Adipocyte (in vitro differentiated cells): ENCODE measurements at regions not wholly inside any gene's neighbourhood (a gene's known extent, or its start where the extent isn't known, plus 50 kb on each side); places are given as distances from the start of the nearest gene placed in this dataset.

Experiments
- DNase-seq: peaks from one replicate; pipeline ENCODE4 v3.0.0-alpha.2; 2015; ENCODE audit warnings: low read depth
- H3K27me3 ChIP-seq: replicated peaks from 2 replicates; pipeline ENCODE4 v1.7.0; 2013; ENCODE audit warnings: mild to moderate bottlenecking, low read length, moderate library complexity; ENCODE audit not compliant: control insufficient read depth, insufficient read depth
- H3K36me3 ChIP-seq: 2 replicates; pipeline ENCODE4 v1.7.0; 2013; ENCODE audit warnings: low read length, mild to moderate bottlenecking, moderate library complexity; ENCODE audit not compliant: control insufficient read depth, insufficient read depth, severe bottlenecking
- H3K4me1 ChIP-seq: 2 replicates; pipeline ENCODE4 v1.7.0; 2013; ENCODE audit warnings: mild to moderate bottlenecking, low read length, moderate library complexity; ENCODE audit not compliant: control insufficient read depth, insufficient read depth
- H3K4me3 ChIP-seq: 2 replicates; pipeline ENCODE4 v1.7.0; 2013; ENCODE audit warnings: mild to moderate bottlenecking, low read length, moderate library complexity
- H3K9ac ChIP-seq: 2 replicates; pipeline ENCODE4 v1.7.0; 2013; ENCODE audit warnings: mild to moderate bottlenecking, low read length, moderate library complexity
- H3K9me3 ChIP-seq: 2 replicates; pipeline ENCODE4 v1.7.0; 2013; ENCODE audit warnings: mild to moderate bottlenecking, low read length, moderate library complexity; ENCODE audit not compliant: control insufficient read depth

DNA sequence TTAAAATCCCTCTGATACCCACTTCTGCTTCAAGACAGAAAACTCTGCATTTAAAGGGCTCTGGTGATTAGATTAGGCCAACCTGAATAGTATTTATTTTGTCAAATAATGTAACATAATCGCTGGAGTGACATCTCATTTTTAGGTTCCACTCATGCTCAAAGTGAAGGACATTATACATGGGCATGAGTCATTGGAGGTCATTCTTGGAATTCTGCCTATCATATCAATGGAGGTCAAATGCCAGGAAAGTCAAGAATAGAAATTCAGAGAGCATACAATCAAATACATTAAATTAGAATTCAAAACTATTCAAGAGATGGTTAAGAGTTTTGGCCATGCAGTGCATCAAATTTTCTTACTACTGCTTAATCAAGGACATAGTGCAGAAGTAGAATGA is 50.8 kb upstream of the PRSS1 start:
- H3K4me1 ChIP-seq, result no peaks in the 10 kb centered on the region
- no peak overlapping the region for H3K4me3 ChIP-seq
- no peaks in the 10 kb centered on the region for H3K9me3 ChIP-seq
- peaks cover 3% of the 10 kb centered on the region for H3K27me3 ChIP-seq
- no peak overlapping the region for H3K9ac ChIP-seq
- DNase-seq, result no peak
- H3K36me3 ChIP-seq, result no peaks in the 10 kb centered on the region

- no peaks in the 10 kb centered on the region for H3K9me3 ChIP-seq
- H3K27me3 ChIP-seq, result peaks cover 3% of the 10 kb centered on the region
- no peak overlapping the region for H3K4me3 ChIP-seq
- no peaks in the 10 kb centered on the region for H3K36me3 ChIP-seq
- DNase-seq, result no peak
- H3K9ac ChIP-seq, result no peak overlapping the region
- no peaks in the 10 kb centered on the region for H3K4me1 ChIP-seq
These were observed 52.0 kb upstream of the PRSS1 start for GRCh38 chr7:142697270-142697669.

DNA sequence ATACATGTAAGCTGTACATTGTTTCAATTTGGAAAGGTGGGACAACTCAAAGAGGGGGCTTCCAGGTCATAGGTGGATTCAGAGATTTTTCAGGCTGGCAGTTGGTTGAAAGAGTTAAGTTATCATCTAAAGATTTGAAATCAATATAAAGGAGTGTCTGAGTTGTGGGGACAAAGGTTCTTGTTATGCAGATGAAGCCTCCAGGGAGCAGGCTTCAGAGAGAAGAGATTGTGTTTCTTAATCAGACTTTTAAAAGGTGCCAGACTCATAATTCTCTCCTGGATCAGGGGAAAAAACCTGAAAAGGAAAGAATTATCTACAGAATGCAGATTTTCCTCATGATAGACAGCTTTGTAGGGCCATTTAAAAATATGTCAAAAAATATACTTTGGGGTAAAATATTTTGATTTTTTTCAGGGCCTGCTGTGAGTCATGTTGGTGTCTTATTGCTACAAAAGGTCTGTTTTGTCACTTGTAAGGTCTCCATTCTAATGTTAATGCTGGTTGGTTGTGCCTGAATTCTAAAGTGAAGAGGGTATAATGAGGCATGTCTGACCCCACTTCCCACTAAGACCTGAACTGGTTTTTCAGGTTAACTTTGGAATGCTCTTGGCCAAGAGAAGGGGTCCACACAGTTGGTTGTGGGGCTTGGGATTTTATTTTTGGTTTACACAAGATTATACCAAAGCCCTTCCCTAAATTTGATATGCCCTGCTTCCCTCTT is 52.7 kb upstream of the PRSS1 start:
- peaks cover 3% of the 10 kb centered on the region for H3K27me3 ChIP-seq
- H3K36me3 ChIP-seq, result no peaks in the 10 kb centered on the region
- H3K9ac ChIP-seq, result no peak overlapping the region
- no peaks in the 10 kb centered on the region for H3K4me1 ChIP-seq
- no peaks in the 10 kb centered on the region for H3K9me3 ChIP-seq
- H3K4me3 ChIP-seq, result no peak overlapping the region
- DNase-seq, result no peak

DNA sequence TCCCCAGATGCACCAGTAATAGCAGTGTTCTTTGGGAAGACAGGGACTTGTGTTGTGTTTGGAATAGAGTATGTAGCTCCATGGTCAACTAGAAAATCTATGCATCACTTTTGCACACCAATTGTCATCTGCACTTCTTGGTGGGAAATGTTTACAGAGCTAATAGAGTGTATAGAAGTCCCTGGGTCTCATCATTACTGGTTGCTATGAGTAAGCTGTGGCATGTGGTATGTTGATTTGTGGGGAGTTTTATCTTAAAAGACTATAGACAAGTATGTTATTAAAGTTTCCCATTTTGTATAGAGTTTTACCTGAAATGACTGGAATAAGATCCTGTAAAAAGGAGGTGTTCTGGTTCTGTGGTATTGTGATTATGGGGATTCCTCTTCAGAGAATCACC is 55.4 kb upstream of the PRSS1 start:
- Histone ChIP-seq H3K9me3 (no peaks in the 10 kb centered on the region), H3K9ac (no peak overlapping the region), H3K4me3 (no peak overlapping the region), H3K4me1 (no peaks in the 10 kb centered on the region), H3K27me3 (peaks cover 4% of the 10 kb centered on the region), H3K36me3 (no peaks in the 10 kb centered on the region)
- no peak for DNase-seq

- Histone ChIP-seq H3K36me3 (no peaks in the 10 kb centered on the region), H3K4me1 (no peaks in the 10 kb centered on the region), H3K9ac (no peak overlapping the region), H3K4me3 (no peak overlapping the region), H3K9me3 (no peaks in the 10 kb centered on the region), H3K27me3 (peaks cover 4% of the 10 kb centered on the region)
- DNase-seq, result no peak
These were observed 58.6 kb upstream of the PRSS1 start for GRCh38 chr7:142690554-142691182.

DNA sequence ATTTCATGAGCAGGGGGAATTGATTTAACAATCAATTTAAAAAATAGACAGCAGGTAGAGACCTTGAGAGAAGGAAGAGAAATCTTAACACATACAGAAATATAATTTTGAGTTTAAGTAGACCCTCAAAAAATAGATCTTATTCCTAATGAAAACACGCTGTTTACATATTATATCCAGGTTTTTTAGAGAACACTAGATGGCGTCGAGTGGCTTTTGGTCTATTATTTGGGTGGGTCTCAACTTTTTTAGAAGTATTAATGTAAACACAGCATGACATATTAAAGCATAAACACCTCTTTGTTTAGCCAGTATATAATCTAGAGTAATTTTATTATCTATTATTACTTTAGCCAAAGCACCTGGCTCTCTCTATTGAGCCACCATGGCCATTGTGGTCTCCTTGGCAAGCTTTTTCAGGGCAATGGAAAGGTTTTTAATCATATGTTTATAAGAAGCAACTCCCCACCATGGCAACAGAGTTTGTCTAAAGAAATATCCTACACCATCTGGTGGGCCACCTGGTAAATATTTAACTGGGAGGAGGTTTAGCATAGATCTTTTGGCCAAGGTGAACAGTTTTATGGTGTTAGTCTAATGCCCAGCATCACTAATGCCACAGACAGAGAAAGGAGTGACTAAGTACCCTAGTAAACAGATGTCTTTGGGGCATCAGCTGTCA is 59.7 kb upstream of the PRSS1 start:
- no peak overlapping the region for H3K9ac ChIP-seq

GRCh38 chr7:142685877-142686508 is 63.3 kb upstream of the PRSS1 start:
- Histone ChIP-seq H3K4me1 (no peaks in the 10 kb centered on the region), H3K9me3 (no peaks in the 10 kb centered on the region), H3K36me3 (no peaks in the 10 kb centered on the region), H3K4me3 (no peak overlapping the region), H3K9ac (no peak overlapping the region), H3K27me3 (peaks cover 4% of the 10 kb centered on the region)
- DNase-seq, result no peak

More for the DNA sequence above, 59.7 kb upstream of the PRSS1 start:
- no peak for DNase-seq
- H3K36me3 ChIP-seq, result no peaks in the 10 kb centered on the region
- no peak overlapping the region for H3K4me3 ChIP-seq
- no peaks in the 10 kb centered on the region for H3K4me1 ChIP-seq
- peaks cover 4% of the 10 kb centered on the region for H3K27me3 ChIP-seq
- no peaks in the 10 kb centered on the region for H3K9me3 ChIP-seq

DNA sequence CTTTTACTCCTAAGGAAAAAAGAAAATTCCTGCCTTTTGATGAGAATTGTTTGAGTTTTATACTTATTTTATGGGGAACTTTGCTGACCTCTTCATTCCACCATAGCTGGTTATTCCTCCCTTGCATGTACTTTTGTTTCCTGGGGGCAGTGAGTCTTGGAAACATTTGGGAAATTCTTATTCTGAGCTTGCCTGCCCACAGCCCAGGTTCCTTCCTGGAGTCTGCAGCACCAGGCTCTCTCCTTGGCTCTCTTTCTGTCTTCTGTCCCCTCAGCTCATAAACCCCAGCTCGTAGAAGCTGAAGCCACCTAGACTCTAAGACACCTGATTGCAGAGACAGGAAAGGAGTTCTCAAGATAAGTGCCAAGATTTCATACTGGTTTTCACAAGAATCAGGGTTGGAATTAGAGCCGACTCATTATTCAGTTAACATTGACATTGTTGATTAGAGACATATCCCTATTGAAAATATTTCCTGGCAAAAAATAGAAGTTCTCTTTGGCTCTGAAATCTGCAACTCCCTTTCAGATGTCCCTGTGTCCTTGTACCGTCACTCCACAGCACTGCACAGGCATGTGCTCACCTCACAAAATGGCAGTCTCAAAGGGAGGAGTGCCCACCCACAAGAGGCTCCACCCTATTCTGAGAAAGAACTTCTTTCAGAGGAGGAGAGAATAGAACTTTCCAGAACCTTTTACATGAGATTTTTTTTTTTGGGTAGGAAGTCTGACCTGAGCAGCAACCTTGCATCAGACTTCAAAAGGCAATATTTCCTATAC is 67.8 kb upstream of the PRSS1 start:
- peaks cover 9% of the 10 kb centered on the region for H3K9me3 ChIP-seq
- no peaks in the 10 kb centered on the region for H3K4me1 ChIP-seq
- no peaks in the 10 kb centered on the region for H3K36me3 ChIP-seq
- no peaks in the 10 kb centered on the region for H3K27me3 ChIP-seq
- no peak overlapping the region for H3K4me3 ChIP-seq
- no peak overlapping the region for H3K9ac ChIP-seq
- no peak for DNase-seq

- Histone ChIP-seq H3K4me1 (no peaks in the 10 kb centered on the region), H3K9me3 (peaks cover 2% of the 10 kb centered on the region), H3K9ac (no peak overlapping the region), H3K27me3 (no peaks in the 10 kb centered on the region), H3K4me3 (no peak overlapping the region), H3K36me3 (no peaks in the 10 kb centered on the region)
- DNase-seq, result no peak
These were observed 77.8 kb upstream of the PRSS1 start for GRCh38 chr7:142671506-142671905.

- DNase-seq, result no peak
- no peaks in the 10 kb centered on the region for H3K36me3 ChIP-seq
- no peak overlapping the region for H3K9ac ChIP-seq
- H3K9me3 ChIP-seq, result peaks cover 2% of the 10 kb centered on the region
- H3K27me3 ChIP-seq, result no peaks in the 10 kb centered on the region
- H3K4me1 ChIP-seq, result no peaks in the 10 kb centered on the region
- H3K4me3 ChIP-seq, result no peak overlapping the region
These were observed 78.8 kb upstream of the PRSS1 start for GRCh38 chr7:142670511-142670910.
